Hematopoietic multipotent progenitor cell treated with erythropoietin and hydrocortisone succinate and interleukin-3 and kit ligand, for 15 days (in vitro differentiated cells): ENCODE measurements at regions not wholly inside any gene's neighbourhood (a gene's known extent, or its start where the extent isn't known, plus 50 kb on each side); places are given as distances from the start of the nearest gene placed in this dataset.
"Not testable (repeated sequence)": the region's sequence is repeated elsewhere in the genome, so short reads cannot be mapped to it uniquely, and the experiment has no call there.

Experiments used
- DNase-seq: peaks from one replicate; pipeline ENCODE4 v3.0.0-alpha.2; 2015; ENCODE audit warnings: low spot score

- DNase-seq: not testable (repeated sequence)
Measured at GRCh38 chr1:176396604-176397395, 66.2 kb upstream of the PAPPA2 start.

- DNase-seq: no peak
Measured at GRCh38 chr1:176391621-176392020, 71.4 kb upstream of the PAPPA2 start.

GRCh38 chr1:176384841-176385240 lies 78.1 kb upstream of the PAPPA2 start:
- no peak for DNase-seq

- no peak for DNase-seq
Measured at GRCh38 chr1:176382163-176382562, 80.8 kb upstream of the PAPPA2 start.

GRCh38 chr1:176379626-176380339 lies 83.2 kb upstream of the PAPPA2 start:
- DNase-seq: no peak

GRCh38 chr1:176374967-176375569 lies 87.9 kb upstream of the PAPPA2 start:
- peak; percentile 29 for DNase-seq

- DNase-seq: no peak
Measured at GRCh38 chr1:176364236-176364905, 98.6 kb upstream of the PAPPA2 start.

GRCh38 chr1:176349135-176349715 lies 113.8 kb upstream of the PAPPA2 start:
- DNase-seq: not testable (repeated sequence)

GRCh38 chr1:176341656-176342055 lies 121.3 kb upstream of the PAPPA2 start:
- DNase-seq: no peak

- no peak for DNase-seq
Measured at GRCh38 chr1:176338877-176339276, 124.1 kb upstream of the PAPPA2 start.

GRCh38 chr1:176330782-176331181 lies 123.7 kb upstream of the COP1 start:
- DNase-seq: no peak

- no peak for DNase-seq
Measured at GRCh38 chr1:176325664-176326063, 118.6 kb upstream of the COP1 start.

GRCh38 chr1:176323472-176323871 lies 116.4 kb upstream of the COP1 start:
- DNase-seq: no peak

GRCh38 chr1:176315519-176316220 lies 108.6 kb upstream of the COP1 start:
- no peak for DNase-seq

GRCh38 chr1:176296602-176297001 lies 89.5 kb upstream of the COP1 start:
- DNase-seq: not testable (repeated sequence)

- DNase-seq: no peak
Measured at GRCh38 chr1:176285996-176286395, 78.9 kb upstream of the COP1 start.

- DNase-seq: no peak
Measured at GRCh38 chr1:176271572-176271971, 64.5 kb upstream of the COP1 start.
